ENCODE measurements at regions not wholly inside any gene's neighbourhood (a gene's known extent, or its start where the extent isn't known, plus 50 kb on each side); places are given as distances from the start of the nearest gene placed in this dataset.

- H3K27me3 Mint-ChIP-seq: no peaks in the 10 kb centered on the region
- H3K36me3 ChIP-seq (ENCODE audit: control insufficient read depth in 2 of 2, extremely low read depth in 1 of 2, insufficient read depth in 1 of 2, low read length in 1 of 2): no peaks in the 10 kb centered on the region
- H3K9me3 ChIP-seq: no peaks in the 10 kb centered on the region
- ATAC-seq (replicated peaks in 1 of 4) (no peak), DNase-seq (no peak)
- no peaks in the 10 kb centered on the region for H3K36me3 Mint-ChIP-seq
- POLR2A ChIA-PET: no interaction called here
- no peaks in the 10 kb centered on the region for H3K4me1 Mint-ChIP-seq
- H3K27ac Mint-ChIP-seq: no peak overlapping the region
- CTCF ChIA-PET: no interaction called here
- H3K4me3 ChIP-seq (ENCODE audit: control insufficient read depth in 1 of 2, extremely low read depth in 1 of 2, low read length in 1 of 2): no peak overlapping the region
- peaks cover 10 to 23% (median 20%) of the 10 kb centered on the region in 3 donors for H3K9me3 Mint-ChIP-seq
- no peaks in the 10 kb centered on the region for H3K4me1 ChIP-seq (ENCODE audit: control insufficient read depth in 1 of 2, extremely low read depth in 1 of 2, insufficient read depth in 2 of 2, low read length in 2 of 2)
- no peaks in the 10 kb centered on the region for H3K27me3 ChIP-seq (replicated peaks in 1 of 2; ENCODE audit: control insufficient read depth in 2 of 2, extremely low read depth in 1 of 2, insufficient read depth in 2 of 2, low read length in 1 of 2)
- H3K4me3 Mint-ChIP-seq: no peak overlapping the region
- no peak overlapping the region for H3K27ac ChIP-seq (ENCODE audit: low read length)
- WGBS (ENCODE audit: insufficient coverage): 72% methylated on average over 2 of the region's 5 CpGs
These were observed 422.2 kb upstream of the CDH11 start for GRCh38 chr16:65543781-65544740.

- Mint-ChIP-seq H3K36me3 (no peaks in the 10 kb centered on the region), H3K9me3 (peaks cover 12 to 24% (median 18%) of the 10 kb centered on the region in 3 donors), H3K4me1 (peaks cover 0 to 3% (median 0%) of the 10 kb centered on the region in 3 donors), H3K27me3 (no peaks in the 10 kb centered on the region), H3K4me3 (no peak overlapping the region), H3K27ac (no peak overlapping the region)
- ATAC-seq (replicated peaks in 1 of 4): no peak
- H3K36me3 ChIP-seq (ENCODE audit: control insufficient read depth in 2 of 2, extremely low read depth in 1 of 2, insufficient read depth in 1 of 2, low read length in 1 of 2): no peaks in the 10 kb centered on the region
- no peak overlapping the region for H3K27ac ChIP-seq (ENCODE audit: low read length)
- H3K9me3 ChIP-seq: no peaks in the 10 kb centered on the region
- no peaks in the 10 kb centered on the region for H3K4me1 ChIP-seq (ENCODE audit: control insufficient read depth in 1 of 2, extremely low read depth in 1 of 2, insufficient read depth in 2 of 2, low read length in 2 of 2)
- no peak for DNase-seq
- ChIA-PET POLR2A (no interaction called here), CTCF (no interaction called here)
- no peaks in the 10 kb centered on the region for H3K27me3 ChIP-seq (replicated peaks in 1 of 2; ENCODE audit: control insufficient read depth in 2 of 2, extremely low read depth in 1 of 2, insufficient read depth in 2 of 2, low read length in 1 of 2)
- H3K4me3 ChIP-seq (ENCODE audit: control insufficient read depth in 1 of 2, extremely low read depth in 1 of 2, low read length in 1 of 2): no peak overlapping the region
- no CpG with 5 or more reads among the region's 1 CpG for WGBS (ENCODE audit: insufficient coverage)
These were observed 419.8 kb upstream of the CDH11 start for GRCh38 chr16:65541646-65542045.

GRCh38 chr16:65540901-65541300, 419.0 kb upstream of the CDH11 start:
- no peak overlapping the region for H3K27ac ChIP-seq (ENCODE audit: low read length)
- peaks cover 0 to 3% (median 0%) of the 10 kb centered on the region in 3 donors for H3K4me1 Mint-ChIP-seq
- no peaks in the 10 kb centered on the region for H3K9me3 ChIP-seq
- peaks cover 14 to 24% (median 20%) of the 10 kb centered on the region in 3 donors for H3K9me3 Mint-ChIP-seq
- no peaks in the 10 kb centered on the region for H3K36me3 Mint-ChIP-seq
- CTCF ChIA-PET: no interaction called here
- no peak overlapping the region for H3K27ac Mint-ChIP-seq
- no peak overlapping the region for H3K4me3 ChIP-seq (ENCODE audit: control insufficient read depth in 1 of 2, extremely low read depth in 1 of 2, low read length in 1 of 2)
- H3K27me3 ChIP-seq (replicated peaks in 1 of 2; ENCODE audit: control insufficient read depth in 2 of 2, extremely low read depth in 1 of 2, insufficient read depth in 2 of 2, low read length in 1 of 2): no peaks in the 10 kb centered on the region
- no peaks in the 10 kb centered on the region for H3K4me1 ChIP-seq (ENCODE audit: control insufficient read depth in 1 of 2, extremely low read depth in 1 of 2, insufficient read depth in 2 of 2, low read length in 2 of 2)
- no peaks in the 10 kb centered on the region for H3K27me3 Mint-ChIP-seq
- DNase-seq: no peak
- ATAC-seq (replicated peaks in 1 of 4): no peak
- POLR2A ChIA-PET: no interaction called here
- H3K4me3 Mint-ChIP-seq: no peak overlapping the region
- H3K36me3 ChIP-seq (ENCODE audit: control insufficient read depth in 2 of 2, extremely low read depth in 1 of 2, insufficient read depth in 1 of 2, low read length in 1 of 2): no peaks in the 10 kb centered on the region

GRCh38 chr16:65538976-65539375, 417.1 kb upstream of the CDH11 start:
- Mint-ChIP-seq H3K27me3 (no peaks in the 10 kb centered on the region), H3K4me1 (peaks cover 0 to 3% (median 0%) of the 10 kb centered on the region in 3 donors), H3K9me3 (peaks cover 14 to 24% (median 18%) of the 10 kb centered on the region in 3 donors), H3K27ac (no peak overlapping the region), H3K4me3 (no peak overlapping the region), H3K36me3 (no peaks in the 10 kb centered on the region)
- no peak overlapping the region for H3K27ac ChIP-seq (ENCODE audit: low read length)
- H3K4me1 ChIP-seq (ENCODE audit: control insufficient read depth in 1 of 2, extremely low read depth in 1 of 2, insufficient read depth in 2 of 2, low read length in 2 of 2): no peaks in the 10 kb centered on the region
- POLR2A ChIA-PET: no interaction called here
- no peak for DNase-seq
- no peaks in the 10 kb centered on the region for H3K9me3 ChIP-seq
- no CpG with 5 or more reads among the region's 3 CpGs for WGBS (ENCODE audit: insufficient coverage)
- no peaks in the 10 kb centered on the region for H3K36me3 ChIP-seq (ENCODE audit: control insufficient read depth in 2 of 2, extremely low read depth in 1 of 2, insufficient read depth in 1 of 2, low read length in 1 of 2)
- no peaks in the 10 kb centered on the region for H3K27me3 ChIP-seq (replicated peaks in 1 of 2; ENCODE audit: control insufficient read depth in 2 of 2, extremely low read depth in 1 of 2, insufficient read depth in 2 of 2, low read length in 1 of 2)
- CTCF ChIA-PET: no interaction called here
- no peak for ATAC-seq (replicated peaks in 1 of 4)
- no peak overlapping the region for H3K4me3 ChIP-seq (ENCODE audit: control insufficient read depth in 1 of 2, extremely low read depth in 1 of 2, low read length in 1 of 2)

GRCh38 chr16:65537336-65537735, 415.5 kb upstream of the CDH11 start:
- Mint-ChIP-seq H3K4me1 (peaks cover 0 to 3% (median 0%) of the 10 kb centered on the region in 3 donors), H3K27ac (no peak overlapping the region), H3K9me3 (peaks cover 14 to 25% (median 15%) of the 10 kb centered on the region in 3 donors), H3K27me3 (no peaks in the 10 kb centered on the region), H3K4me3 (no peak overlapping the region), H3K36me3 (no peaks in the 10 kb centered on the region)
- H3K27ac ChIP-seq (ENCODE audit: low read length): no peak overlapping the region
- H3K27me3 ChIP-seq (replicated peaks in 1 of 2; ENCODE audit: control insufficient read depth in 2 of 2, extremely low read depth in 1 of 2, insufficient read depth in 2 of 2, low read length in 1 of 2): no peaks in the 10 kb centered on the region
- H3K4me1 ChIP-seq (ENCODE audit: control insufficient read depth in 1 of 2, extremely low read depth in 1 of 2, insufficient read depth in 2 of 2, low read length in 2 of 2): no peaks in the 10 kb centered on the region
- ChIA-PET POLR2A (interaction anchor here in 1 of 2 donors (0.6 kb wide), 1 partner anchor 88 kb away, joined by 7 read pairs; no protein-coding TSS in a partner anchor), CTCF (no interaction called here)
- H3K9me3 ChIP-seq: no peaks in the 10 kb centered on the region
- ATAC-seq (replicated peaks in 1 of 4) (no peak), DNase-seq (no peak)
- no CpG with 5 or more reads among the region's 1 CpG for WGBS (ENCODE audit: insufficient coverage)
- H3K4me3 ChIP-seq (ENCODE audit: control insufficient read depth in 1 of 2, extremely low read depth in 1 of 2, low read length in 1 of 2): no peak overlapping the region
- no peaks in the 10 kb centered on the region for H3K36me3 ChIP-seq (ENCODE audit: control insufficient read depth in 2 of 2, extremely low read depth in 1 of 2, insufficient read depth in 1 of 2, low read length in 1 of 2)

- ATAC-seq (replicated peaks in 1 of 4): no peak
- H3K27me3 Mint-ChIP-seq: no peaks in the 10 kb centered on the region
These were observed 412.3 kb upstream of the CDH11 start for GRCh38 chr16:65534121-65534528.

More at GRCh38 chr16:65534121-65534528, 412.3 kb upstream of the CDH11 start:
- no peaks in the 10 kb centered on the region for H3K36me3 ChIP-seq (ENCODE audit: control insufficient read depth in 2 of 2, extremely low read depth in 1 of 2, insufficient read depth in 1 of 2, low read length in 1 of 2)
- Mint-ChIP-seq H3K9me3 (peaks cover 8 to 23% (median 8%) of the 10 kb centered on the region in 3 donors), H3K4me3 (no peak overlapping the region), H3K36me3 (no peaks in the 10 kb centered on the region), H3K27ac (no peak overlapping the region), H3K4me1 (peaks cover 0 to 3% (median 0%) of the 10 kb centered on the region in 3 donors)
- no peak for DNase-seq
- H3K4me3 ChIP-seq (ENCODE audit: control insufficient read depth in 1 of 2, extremely low read depth in 1 of 2, low read length in 1 of 2): no peak overlapping the region
- no peaks in the 10 kb centered on the region for H3K9me3 ChIP-seq
- WGBS (ENCODE audit: insufficient coverage): 80% methylated on average over 2 of the region's 2 CpGs
- H3K27me3 ChIP-seq (replicated peaks in 1 of 2; ENCODE audit: control insufficient read depth in 2 of 2, extremely low read depth in 1 of 2, insufficient read depth in 2 of 2, low read length in 1 of 2): no peaks in the 10 kb centered on the region
- ChIA-PET POLR2A (no interaction called here), CTCF (no interaction called here)
- no peak overlapping the region for H3K27ac ChIP-seq (ENCODE audit: low read length)
- H3K4me1 ChIP-seq (ENCODE audit: control insufficient read depth in 1 of 2, extremely low read depth in 1 of 2, insufficient read depth in 2 of 2, low read length in 2 of 2): no peaks in the 10 kb centered on the region

All from T-cell (primary cell).